Hepatocyte (in vitro differentiated cells): ENCODE measurements at regions not wholly inside any gene's neighbourhood (a gene's known extent, or its start where the extent isn't known, plus 50 kb on each side); places are given as distances from the start of the nearest gene placed in this dataset.

Experiments used
- DNase-seq: peaks from one replicate; pipeline ENCODE4 v3.0.0-alpha.2; 2016; ENCODE audit warnings: low spot score
- H2AFZ ChIP-seq: fragments of 200-600 bp; sonication (generic); 2 replicates; pipeline ENCODE4 v1.6.0; 2016; ENCODE audit warnings: antibody characterized with exemption, mild to moderate bottlenecking
- H3K27ac ChIP-seq: fragments of 200-600 bp; sonication (generic); 2 replicates; pipeline ENCODE4 v1.5.1; 2016; ENCODE audit warnings: mild to moderate bottlenecking
- H3K27me3 ChIP-seq: fragments of 200-600 bp; sonication (generic); 2 replicates; pipeline ENCODE4 v1.6.1; 2016
- H3K36me3 ChIP-seq: fragments of 200-600 bp; sonication (generic); replicated peaks from 2 replicates; pipeline ENCODE4 v1.5.1; 2016; ENCODE audit warnings: low read depth; ENCODE audit not compliant: insufficient read depth
- H3K4me1 ChIP-seq: fragments of 200-600 bp; sonication (generic); 2 replicates; pipeline ENCODE4 v1.5.1; 2016; ENCODE audit warnings: mild to moderate bottlenecking, moderate library complexity; ENCODE audit not compliant: insufficient read depth
- H3K4me2 ChIP-seq: fragments of 200-600 bp; sonication (generic); 2 replicates; pipeline ENCODE4 v1.6.0; 2016
- H3K4me3 ChIP-seq: fragments of 200-600 bp; sonication (generic); 2 replicates; pipeline ENCODE4 v1.5.1; 2016; ENCODE audit warnings: mild to moderate bottlenecking
- H3K79me2 ChIP-seq: fragments of 200-600 bp; sonication (generic); 2 replicates; pipeline ENCODE4 v1.6.0; 2017; ENCODE audit warnings: mild to moderate bottlenecking
- H3K9me2 ChIP-seq: fragments of 200-600 bp; sonication (generic); replicated peaks from 2 replicates; pipeline ENCODE4 v1.6.0; 2017; ENCODE audit warnings: mild to moderate bottlenecking; ENCODE audit not compliant: insufficient read depth
- H3K9me3 ChIP-seq: fragments of 200-600 bp; sonication (generic); 2 replicates; pipeline ENCODE4 v1.5.1; 2016; ENCODE audit warnings: low read depth, mild to moderate bottlenecking
- H4K20me1 ChIP-seq: fragments of 200-600 bp; sonication (generic); 2 replicates; pipeline ENCODE4 v1.6.0; 2016; ENCODE audit warnings: mild to moderate bottlenecking; ENCODE audit not compliant: insufficient read depth, poor library complexity, severe bottlenecking
- EZH2 ChIP-seq: fragments of 200-600 bp; sonication (generic); IDR thresholded peaks from 2 replicates; pipeline ENCODE4 v1.6.1; 2016; ENCODE audit warnings: antibody characterized with exemption, mild to moderate bottlenecking, borderline replicate concordance
- EZH2phosphoT487 ChIP-seq: fragments of 200-600 bp; sonication (generic); IDR thresholded peaks from one replicate; pipeline ENCODE4 v1.6.1; 2018; ENCODE audit warnings: antibody characterized with exemption, mild to moderate bottlenecking, low read depth, moderate library complexity; ENCODE audit not compliant: unreplicated experiment, severe bottlenecking
- WGBS: methylation state at CpG from one replicate; pipeline ENCODE4 v1.1.6; 2016; ENCODE audit warnings: low lambda C conversion rate; ENCODE audit errors: missing lambda C conversion rate; 5-methylcytosine and 5-hydroxymethylcytosine counted together
- TF ChIP-seq, protein P1 (sequence below): fragments of 200-600 bp; sonication (generic); IDR thresholded peaks from 2 replicates; pipeline ENCODE4 v1.5.1; 2016; ENCODE audit warnings: antibody characterized with exemption, mild to moderate bottlenecking; ENCODE audit not compliant: poor library complexity

DNA sequence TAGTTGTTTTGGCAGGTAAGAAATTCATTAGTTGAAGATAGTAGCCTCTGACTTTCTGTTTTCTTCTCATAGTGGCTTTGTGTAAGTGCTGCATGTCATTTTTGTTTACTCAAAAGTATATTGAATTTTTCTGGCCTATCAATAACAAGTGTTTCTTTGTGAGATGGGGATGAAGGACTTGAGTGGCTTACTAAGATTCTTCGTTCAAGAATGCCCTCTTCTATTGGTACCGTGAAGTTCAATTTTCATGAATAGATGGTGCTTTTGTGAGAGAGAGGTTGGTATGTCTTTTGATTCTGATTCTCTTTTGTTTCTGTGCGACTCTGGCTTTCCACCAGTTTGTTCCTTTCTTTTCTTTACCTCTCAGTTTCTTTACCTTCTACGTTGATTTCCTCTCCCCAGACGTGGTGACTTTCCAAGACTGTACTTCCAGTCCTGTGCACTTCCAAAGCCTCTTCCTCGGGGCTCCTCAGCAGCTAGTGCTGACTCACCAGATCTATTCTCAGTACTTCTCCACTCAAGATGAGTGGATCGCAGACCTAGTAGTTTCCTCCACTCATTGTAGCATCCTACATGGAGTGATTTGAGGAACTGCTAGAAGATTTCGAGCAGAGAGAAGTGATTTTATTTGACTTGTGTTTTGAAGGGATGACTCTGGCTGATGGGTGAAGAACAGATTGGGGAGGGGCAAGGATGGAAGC, 82.0 kb upstream of the EPHB3 start:
- Histone ChIP-seq H3K36me3 (no peaks in the 10 kb centered on the region), H2AFZ (no peak overlapping the region), H3K27ac (no peak overlapping the region), H4K20me1 (no peaks in the 10 kb centered on the region), H3K27me3 (no peaks in the 10 kb centered on the region), H3K4me3 (no peak overlapping the region), H3K9me2 (no peaks in the 10 kb centered on the region), H3K79me2 (no peaks in the 10 kb centered on the region), H3K4me1 (no peaks in the 10 kb centered on the region), H3K9me3 (no peaks in the 10 kb centered on the region), H3K4me2 (no peak overlapping the region)
- WGBS: 80% methylated on average over 8 of the region's 8 CpGs
- TF ChIP-seq EZH2 (no peak), EZH2phosphoT487 (no peak)
- TF ChIP-seq, protein P1, sequence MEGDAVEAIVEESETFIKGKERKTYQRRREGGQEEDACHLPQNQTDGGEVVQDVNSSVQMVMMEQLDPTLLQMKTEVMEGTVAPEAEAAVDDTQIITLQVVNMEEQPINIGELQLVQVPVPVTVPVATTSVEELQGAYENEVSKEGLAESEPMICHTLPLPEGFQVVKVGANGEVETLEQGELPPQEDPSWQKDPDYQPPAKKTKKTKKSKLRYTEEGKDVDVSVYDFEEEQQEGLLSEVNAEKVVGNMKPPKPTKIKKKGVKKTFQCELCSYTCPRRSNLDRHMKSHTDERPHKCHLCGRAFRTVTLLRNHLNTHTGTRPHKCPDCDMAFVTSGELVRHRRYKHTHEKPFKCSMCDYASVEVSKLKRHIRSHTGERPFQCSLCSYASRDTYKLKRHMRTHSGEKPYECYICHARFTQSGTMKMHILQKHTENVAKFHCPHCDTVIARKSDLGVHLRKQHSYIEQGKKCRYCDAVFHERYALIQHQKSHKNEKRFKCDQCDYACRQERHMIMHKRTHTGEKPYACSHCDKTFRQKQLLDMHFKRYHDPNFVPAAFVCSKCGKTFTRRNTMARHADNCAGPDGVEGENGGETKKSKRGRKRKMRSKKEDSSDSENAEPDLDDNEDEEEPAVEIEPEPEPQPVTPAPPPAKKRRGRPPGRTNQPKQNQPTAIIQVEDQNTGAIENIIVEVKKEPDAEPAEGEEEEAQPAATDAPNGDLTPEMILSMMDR: no peak
- DNase-seq: no peak

DNA sequence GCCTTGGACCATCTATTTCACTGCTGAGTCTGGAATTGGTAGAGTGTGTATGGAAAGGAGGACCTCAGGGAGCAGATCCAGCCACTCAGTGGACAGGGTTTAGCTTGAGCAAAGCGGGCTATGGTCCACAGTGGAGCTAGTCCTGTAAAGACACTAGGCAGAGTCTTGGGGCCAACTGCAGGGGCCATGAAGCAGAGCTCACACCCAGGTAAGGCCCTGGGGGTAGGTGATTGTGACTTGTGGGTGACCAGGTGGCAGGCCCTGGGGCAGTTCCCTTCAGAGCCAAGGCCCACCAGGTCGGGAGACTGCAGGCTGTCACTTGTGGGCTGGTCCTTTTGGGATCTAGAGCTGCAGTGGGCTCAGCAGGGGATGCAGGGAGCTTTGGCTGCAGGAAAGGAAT, 80.8 kb upstream of the EPHB3 start:
- TF ChIP-seq EZH2phosphoT487: no peak
- TF ChIP-seq EZH2: no peak
- TF ChIP-seq, protein P1: no peak
- H3K9me2 ChIP-seq: no peaks in the 10 kb centered on the region
- 88% methylated on average over 2 of the region's 2 CpGs for WGBS

DNA sequence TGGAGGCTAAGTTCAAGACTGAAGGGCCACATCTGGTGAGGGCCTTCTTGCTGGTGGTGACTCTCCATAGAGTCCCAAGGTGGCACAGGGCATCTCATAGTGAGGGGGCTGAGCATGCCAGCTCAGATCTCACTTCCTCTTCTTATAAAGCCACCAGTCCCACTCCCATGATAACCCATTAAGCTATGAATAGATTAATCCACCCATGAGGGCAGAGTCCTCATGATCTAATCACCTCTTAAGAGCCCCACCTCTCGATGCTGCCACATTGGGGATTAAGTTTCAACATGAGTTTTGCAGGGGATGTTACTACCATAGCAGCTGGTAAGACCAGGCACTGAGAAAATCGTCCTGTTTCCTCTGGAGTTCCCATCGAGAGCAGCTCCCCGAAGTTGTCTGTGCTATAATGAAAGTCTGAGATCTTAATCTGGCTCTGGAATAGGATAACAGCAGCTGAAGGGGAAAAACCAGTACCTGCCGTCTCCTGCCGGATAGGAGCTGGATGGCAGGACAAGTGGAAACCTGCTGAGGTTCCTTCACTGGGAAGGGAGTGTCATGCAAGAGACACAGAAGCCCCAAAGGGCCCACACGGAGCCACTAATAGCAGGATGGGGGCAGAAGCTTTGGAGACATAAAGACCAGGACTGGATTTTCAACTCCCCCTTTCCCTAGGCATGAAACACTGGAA, 79.5 kb upstream of the EPHB3 start:
- Histone ChIP-seq H3K4me3 (no peak overlapping the region), H2AFZ (no peak overlapping the region), H3K9me2 (no peaks in the 10 kb centered on the region), H3K27ac (no peak overlapping the region), H3K79me2 (no peaks in the 10 kb centered on the region), H3K4me2 (no peak overlapping the region), H3K9me3 (no peaks in the 10 kb centered on the region), H3K27me3 (no peaks in the 10 kb centered on the region), H3K36me3 (no peaks in the 10 kb centered on the region), H4K20me1 (no peaks in the 10 kb centered on the region), H3K4me1 (no peaks in the 10 kb centered on the region)
- 49% methylated on average over 7 of the region's 7 CpGs for WGBS
- no peak for TF ChIP-seq EZH2phosphoT487
- DNase-seq: no peak

More for the DNA sequence above, 80.8 kb upstream of the EPHB3 start:
- H3K4me3 ChIP-seq: no peak overlapping the region
- no peaks in the 10 kb centered on the region for H3K9me3 ChIP-seq
- H3K27me3 ChIP-seq: no peaks in the 10 kb centered on the region
- no peaks in the 10 kb centered on the region for H4K20me1 ChIP-seq
- no peak overlapping the region for H3K27ac ChIP-seq
- no peaks in the 10 kb centered on the region for H3K36me3 ChIP-seq
- H3K4me1 ChIP-seq: no peaks in the 10 kb centered on the region
- H2AFZ ChIP-seq: no peak overlapping the region
- H3K79me2 ChIP-seq: no peaks in the 10 kb centered on the region
- no peak overlapping the region for H3K4me2 ChIP-seq
- no peak for DNase-seq

DNA sequence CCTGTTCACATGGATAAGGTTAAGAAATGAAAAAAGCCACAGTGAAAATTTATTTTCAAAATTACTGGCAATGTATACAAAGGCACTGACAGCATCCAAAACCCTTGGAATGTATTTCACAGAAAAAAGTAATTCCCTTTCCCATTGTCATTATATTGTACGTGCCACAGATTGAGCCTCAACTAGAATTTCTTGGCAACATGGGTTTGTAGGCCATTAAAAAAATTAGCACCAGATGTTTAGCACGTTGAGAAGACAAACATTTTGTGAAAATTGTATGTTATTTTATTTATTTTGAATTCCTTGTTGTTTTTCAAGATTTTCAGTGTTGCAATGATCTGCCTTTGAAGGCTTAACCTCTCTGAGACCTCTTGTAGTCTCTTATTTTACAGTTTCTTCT, 76.3 kb upstream of the EPHB3 start:
- Histone ChIP-seq H3K4me3 (no peak overlapping the region), H3K27ac (no peak overlapping the region), H3K79me2 (no peaks in the 10 kb centered on the region), H4K20me1 (no peaks in the 10 kb centered on the region), H3K9me2 (no peaks in the 10 kb centered on the region), H3K9me3 (no peaks in the 10 kb centered on the region), H3K36me3 (no peaks in the 10 kb centered on the region), H3K4me1 (peaks cover 5% of the 10 kb centered on the region), H3K4me2 (no peak overlapping the region), H2AFZ (no peak overlapping the region), H3K27me3 (peaks cover 2% of the 10 kb centered on the region)
- 39% methylated on average over 2 of the region's 2 CpGs for WGBS
- no peak for DNase-seq
- TF ChIP-seq EZH2phosphoT487: no peak
- TF ChIP-seq, protein P1: no peak
- TF ChIP-seq EZH2: no peak
